AG08395 (cell line): ENCODE measurements at regions not wholly inside any gene's neighbourhood (a gene's known extent, or its start where the extent isn't known, plus 50 kb on each side); places are given as distances from the start of the nearest gene placed in this dataset.
"Not testable (repeated sequence)": the region's sequence is repeated elsewhere in the genome, so short reads cannot be mapped to it uniquely, and the experiment has no call there.

ENCODE experiments used
- DNase-seq: peaks from one replicate; pipeline ENCODE4 v3.0.0; 2012; ENCODE audit warnings: mixed read lengths, low spot score

GRCh38 chr2:61623747-61624146 lies 85.6 kb upstream of the XPO1 start:
- no peak for DNase-seq

- peak; percentile 79 for DNase-seq
Observed at GRCh38 chr2:61620244-61621159, 82.3 kb upstream of the XPO1 start.

- no peak for DNase-seq
Observed at GRCh38 chr2:61619561-61619960, 81.4 kb upstream of the XPO1 start.

- DNase-seq: no peak
Observed at GRCh38 chr2:61617610-61618009, 79.5 kb upstream of the XPO1 start.

- no peak for DNase-seq
Observed at GRCh38 chr2:61605245-61605644, 67.1 kb upstream of the XPO1 start.

- DNase-seq: no peak
Observed at GRCh38 chr2:61604433-61604832, 66.3 kb upstream of the XPO1 start.

GRCh38 chr2:61598515-61599156 lies 60.5 kb upstream of the XPO1 start:
- DNase-seq: not testable (repeated sequence)

- DNase-seq: no peak
Observed at GRCh38 chr2:61597300-61598289, 59.4 kb upstream of the XPO1 start.

GRCh38 chr2:61594201-61594600 lies 56.0 kb upstream of the XPO1 start:
- DNase-seq: not testable (repeated sequence)

- DNase-seq: not testable (repeated sequence)
Observed at GRCh38 chr2:61593648-61594047, 55.5 kb upstream of the XPO1 start.

GRCh38 chr2:61590214-61590613 lies 52.1 kb upstream of the XPO1 start:
- DNase-seq: no peak

GRCh38 chr2:61588566-61588965 lies 50.4 kb upstream of the XPO1 start:
- DNase-seq: no peak
